SK-N-SH (cell line): ENCODE measurements at regions not wholly inside any gene's neighbourhood (a gene's known extent, or its start where the extent isn't known, plus 50 kb on each side); places are given as distances from the start of the nearest gene placed in this dataset.

ENCODE experiments used
- ELF1 ChIP-seq: IDR thresholded peaks from 2 replicates; pipeline ENCODE4 v1.4.0; 2012
- EZH2phosphoT487 ChIP-seq: fragments of 200-600 bp; sonication (generic); IDR thresholded peaks from 2 replicates; pipeline ENCODE4 v1.6.1; 2017; ENCODE audit warnings: low read depth, mixed run types, mild to moderate bottlenecking, antibody characterized with exemption, moderate library complexity, borderline replicate concordance
- TF ChIP-seq, protein P1 (sequence below): fragments of 200-600 bp; sonication (generic); IDR thresholded peaks from 2 replicates; pipeline ENCODE4 v1.6.1; 2017; ENCODE audit warnings: antibody characterized with exemption, mild to moderate bottlenecking, moderate library complexity
- TF ChIP-seq, protein P2 (sequence below): IDR thresholded peaks from 2 replicates; pipeline ENCODE4 v1.6.1; 2012; ENCODE audit warnings: mild to moderate bottlenecking, low read depth, low read length, moderate library complexity

DNA sequence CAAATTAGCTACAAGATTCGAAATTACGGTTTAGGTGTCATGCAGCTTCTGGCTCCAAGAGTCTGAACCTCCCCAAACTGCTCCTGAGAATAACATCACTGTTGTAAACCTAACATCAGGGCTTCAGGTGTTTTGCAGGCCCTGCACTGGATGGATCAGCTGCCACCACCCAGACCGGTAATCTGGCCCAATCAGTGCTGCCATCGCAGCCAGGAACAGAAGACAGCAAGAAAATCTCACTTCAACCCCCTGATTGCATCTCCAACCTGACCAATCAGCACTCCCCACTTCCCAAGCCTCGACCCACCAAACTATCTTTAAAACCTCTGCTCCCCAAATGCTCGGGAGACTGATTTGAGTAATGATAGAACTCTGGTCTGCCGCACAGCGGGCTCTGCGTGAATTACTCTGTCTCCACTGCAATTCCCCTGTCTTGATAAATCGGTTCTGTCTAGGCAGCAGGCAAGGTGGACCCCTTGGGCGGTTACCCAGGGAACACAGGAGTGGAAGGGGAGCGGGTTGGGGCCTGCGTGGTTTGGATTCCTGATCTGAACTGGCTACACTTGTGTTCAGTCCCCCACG lies 268.5 kb upstream of the SFSWAP start:
- TF ChIP-seq EZH2phosphoT487 (no peak), ELF1 (no peak)
- TF ChIP-seq, protein P1, sequence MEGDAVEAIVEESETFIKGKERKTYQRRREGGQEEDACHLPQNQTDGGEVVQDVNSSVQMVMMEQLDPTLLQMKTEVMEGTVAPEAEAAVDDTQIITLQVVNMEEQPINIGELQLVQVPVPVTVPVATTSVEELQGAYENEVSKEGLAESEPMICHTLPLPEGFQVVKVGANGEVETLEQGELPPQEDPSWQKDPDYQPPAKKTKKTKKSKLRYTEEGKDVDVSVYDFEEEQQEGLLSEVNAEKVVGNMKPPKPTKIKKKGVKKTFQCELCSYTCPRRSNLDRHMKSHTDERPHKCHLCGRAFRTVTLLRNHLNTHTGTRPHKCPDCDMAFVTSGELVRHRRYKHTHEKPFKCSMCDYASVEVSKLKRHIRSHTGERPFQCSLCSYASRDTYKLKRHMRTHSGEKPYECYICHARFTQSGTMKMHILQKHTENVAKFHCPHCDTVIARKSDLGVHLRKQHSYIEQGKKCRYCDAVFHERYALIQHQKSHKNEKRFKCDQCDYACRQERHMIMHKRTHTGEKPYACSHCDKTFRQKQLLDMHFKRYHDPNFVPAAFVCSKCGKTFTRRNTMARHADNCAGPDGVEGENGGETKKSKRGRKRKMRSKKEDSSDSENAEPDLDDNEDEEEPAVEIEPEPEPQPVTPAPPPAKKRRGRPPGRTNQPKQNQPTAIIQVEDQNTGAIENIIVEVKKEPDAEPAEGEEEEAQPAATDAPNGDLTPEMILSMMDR: no peak
- TF ChIP-seq, protein P2, sequence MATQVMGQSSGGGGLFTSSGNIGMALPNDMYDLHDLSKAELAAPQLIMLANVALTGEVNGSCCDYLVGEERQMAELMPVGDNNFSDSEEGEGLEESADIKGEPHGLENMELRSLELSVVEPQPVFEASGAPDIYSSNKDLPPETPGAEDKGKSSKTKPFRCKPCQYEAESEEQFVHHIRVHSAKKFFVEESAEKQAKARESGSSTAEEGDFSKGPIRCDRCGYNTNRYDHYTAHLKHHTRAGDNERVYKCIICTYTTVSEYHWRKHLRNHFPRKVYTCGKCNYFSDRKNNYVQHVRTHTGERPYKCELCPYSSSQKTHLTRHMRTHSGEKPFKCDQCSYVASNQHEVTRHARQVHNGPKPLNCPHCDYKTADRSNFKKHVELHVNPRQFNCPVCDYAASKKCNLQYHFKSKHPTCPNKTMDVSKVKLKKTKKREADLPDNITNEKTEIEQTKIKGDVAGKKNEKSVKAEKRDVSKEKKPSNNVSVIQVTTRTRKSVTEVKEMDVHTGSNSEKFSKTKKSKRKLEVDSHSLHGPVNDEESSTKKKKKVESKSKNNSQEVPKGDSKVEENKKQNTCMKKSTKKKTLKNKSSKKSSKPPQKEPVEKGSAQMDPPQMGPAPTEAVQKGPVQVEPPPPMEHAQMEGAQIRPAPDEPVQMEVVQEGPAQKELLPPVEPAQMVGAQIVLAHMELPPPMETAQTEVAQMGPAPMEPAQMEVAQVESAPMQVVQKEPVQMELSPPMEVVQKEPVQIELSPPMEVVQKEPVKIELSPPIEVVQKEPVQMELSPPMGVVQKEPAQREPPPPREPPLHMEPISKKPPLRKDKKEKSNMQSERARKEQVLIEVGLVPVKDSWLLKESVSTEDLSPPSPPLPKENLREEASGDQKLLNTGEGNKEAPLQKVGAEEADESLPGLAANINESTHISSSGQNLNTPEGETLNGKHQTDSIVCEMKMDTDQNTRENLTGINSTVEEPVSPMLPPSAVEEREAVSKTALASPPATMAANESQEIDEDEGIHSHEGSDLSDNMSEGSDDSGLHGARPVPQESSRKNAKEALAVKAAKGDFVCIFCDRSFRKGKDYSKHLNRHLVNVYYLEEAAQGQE: no peak
